HG03175 (cell line): ENCODE measurements at regions not wholly inside any gene's neighbourhood (a gene's known extent, or its start where the extent isn't known, plus 50 kb on each side); places are given as distances from the start of the nearest gene placed in this dataset.

ENCODE experiments used
- ATAC-seq: cut with Tn5 transposase; IDR thresholded peaks from one replicate; pipeline ENCODE4 v1.9.1; 2021; ENCODE audit warnings: mild to moderate bottlenecking, moderate library complexity; ENCODE audit not compliant: unreplicated experiment

GRCh38 chr2:157935378-157935906 is 59.3 kb upstream of the ACVR1 start:
- ATAC-seq: no peak

- ATAC-seq: no peak
These were observed 58.7 kb upstream of the ACVR1 start for GRCh38 chr2:157934684-157935377.

- no peak for ATAC-seq
These were observed 57.2 kb upstream of the ACVR1 start for GRCh38 chr2:157933160-157933920.

- ATAC-seq: no peak
These were observed 56.5 kb upstream of the ACVR1 start for GRCh38 chr2:157932480-157933159.

- no peak for ATAC-seq
These were observed 55.4 kb upstream of the ACVR1 start for GRCh38 chr2:157931542-157931941.

GRCh38 chr2:157930728-157931127 is 54.6 kb upstream of the ACVR1 start:
- ATAC-seq: no peak

GRCh38 chr2:157929871-157930667 is 53.9 kb upstream of the ACVR1 start:
- no peak for ATAC-seq

- no peak for ATAC-seq
These were observed 52.2 kb upstream of the ACVR1 start for GRCh38 chr2:157928372-157928771.

GRCh38 chr2:157927155-157927554 is 51.0 kb upstream of the ACVR1 start:
- no peak for ATAC-seq
